Right ventricle myocardium superior (tissue), 1 donor: ENCODE measurements at regions not wholly inside any gene's neighbourhood (a gene's known extent, or its start where the extent isn't known, plus 50 kb on each side); places are given as distances from the start of the nearest gene placed in this dataset.

Experiments
- ATAC-seq: fragments of 200-7000 bp; cut with Tn5 transposase; one replicate; pipeline ENCODE4 v1.9.1; 2020; ENCODE audit warnings: mild to moderate bottlenecking; ENCODE audit not compliant: poor library complexity
- DNase-seq: peaks from one replicate; pipeline ENCODE4 v3.0.0-alpha.2; 2020
- intact Hi-C: fragments of 100-400 bp; cut with DNase I; formaldehyde crosslinking; loops from one replicate; pipeline ENCODE4 v1.11.2; 2022
- donor health status: DM: no; HTN: yes; CAD: no; lungs with severe emphysema.

DNA sequence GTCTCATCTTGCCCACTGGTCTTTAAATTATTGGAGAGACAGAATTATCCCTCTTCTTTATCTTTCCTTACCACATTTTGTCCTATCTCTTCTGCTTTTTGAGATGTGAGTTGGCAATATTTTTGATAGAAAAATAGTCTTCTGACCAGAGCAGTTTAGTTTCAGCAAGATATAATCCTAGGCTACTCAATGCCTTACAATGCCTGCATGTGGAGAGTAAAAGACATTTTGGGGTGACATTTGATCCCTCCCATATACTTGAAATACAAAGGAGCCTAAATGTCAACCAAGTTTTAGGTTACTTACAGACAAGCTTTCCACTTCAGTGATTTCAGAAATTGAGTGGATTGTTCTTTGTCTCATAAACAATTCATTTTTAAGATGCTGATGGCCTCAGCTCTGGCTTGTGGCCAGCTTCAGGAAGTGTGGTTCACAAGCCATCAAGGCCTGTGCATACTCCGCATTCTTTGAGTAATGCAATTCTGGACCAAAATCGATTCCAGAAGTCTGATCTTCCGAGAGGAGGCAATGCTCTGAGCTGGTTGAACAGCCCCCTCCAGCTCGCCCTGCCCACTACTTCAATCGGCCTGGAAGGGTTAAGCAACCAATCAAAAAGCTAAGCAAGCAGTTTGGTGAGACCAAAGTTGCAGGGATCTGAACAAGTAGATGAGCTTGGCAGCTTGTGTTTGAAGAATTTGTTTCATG lies 274.4 kb downstream of the BLID start:
- intact Hi-C loops = no loop called here
- DNase-seq = no peak
- no peak for ATAC-seq

- intact Hi-C loops = no loop called here
- DNase-seq = no peak
- no peak for ATAC-seq
Measured at GRCh38 chr11:121839781-121840180, 276.2 kb downstream of the BLID start.

GRCh38 chr11:121838571-121838970 lies 277.4 kb downstream of the BLID start:
- ATAC-seq (no peak), DNase-seq (no peak)
- intact Hi-C loops = no loop called here

GRCh38 chr11:121833970-121834369 lies 282.0 kb downstream of the BLID start:
- DNase-seq = no peak
- no peak for ATAC-seq
- intact Hi-C loops = no loop called here

GRCh38 chr11:121829159-121829643 lies 286.8 kb downstream of the BLID start:
- peak; percentile 85 for ATAC-seq
- intact Hi-C loops = no loop called here

GRCh38 chr11:121814962-121815361 lies 301.1 kb downstream of the BLID start:
- DNase-seq (no peak), ATAC-seq (no peak)
- intact Hi-C loops = no loop called here

More at GRCh38 chr11:121829159-121829643, 286.8 kb downstream of the BLID start:
- no peak for DNase-seq

- ATAC-seq (no peak), DNase-seq (no peak)
- intact Hi-C loops = no loop called here
Measured at GRCh38 chr11:121814296-121814695, 301.7 kb downstream of the BLID start.

DNA sequence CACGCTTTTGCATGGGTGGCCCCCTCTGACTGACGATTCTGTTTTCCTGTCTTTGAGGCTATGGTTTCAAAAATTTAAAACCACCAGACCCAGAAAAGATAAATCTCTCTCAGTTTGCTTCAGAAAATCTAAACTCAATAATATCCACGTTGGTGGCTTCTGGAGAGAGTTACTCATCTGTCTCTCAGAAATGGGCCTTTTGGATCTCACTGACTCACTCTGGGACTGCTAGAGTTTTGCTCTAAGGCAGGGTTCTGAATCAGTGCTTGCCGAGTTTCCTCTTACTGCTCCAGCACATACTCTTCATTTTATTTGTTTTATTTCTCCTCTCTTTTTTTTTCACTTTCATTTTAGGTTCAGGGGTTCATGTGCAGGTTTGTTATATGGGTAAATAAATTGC lies 305.7 kb downstream of the BLID start:
- DNase-seq (no peak), ATAC-seq (no peak)
- intact Hi-C loops = no loop called here

DNA sequence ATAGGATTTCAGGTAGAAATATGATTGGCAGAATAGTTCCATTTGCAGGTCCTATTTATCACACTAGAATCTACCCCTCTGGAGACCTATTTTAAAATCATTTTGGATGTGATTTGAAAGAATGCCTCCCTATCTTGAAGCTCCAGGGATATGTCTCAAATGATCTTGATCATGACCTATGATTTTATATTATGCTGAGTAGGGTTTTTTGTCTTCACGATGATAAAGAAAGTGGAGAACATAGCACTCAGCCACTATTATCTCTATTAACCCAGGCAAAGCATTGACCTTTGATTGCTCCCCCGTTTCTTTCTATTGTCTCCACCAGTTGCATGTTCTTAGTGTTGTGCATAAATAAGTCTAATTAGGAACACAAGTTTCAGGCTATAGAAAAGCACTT lies 307.9 kb downstream of the BLID start:
- no peak for DNase-seq
- no peak for ATAC-seq
- intact Hi-C loops = no loop called here

GRCh38 chr11:121807051-121807450 lies 309.0 kb downstream of the BLID start:
- no peak for ATAC-seq
- DNase-seq = no peak
- intact Hi-C loops = no loop called here

- intact Hi-C loops = no loop called here
- ATAC-seq (peak; percentile 79), DNase-seq (peak; percentile 68)
Measured at GRCh38 chr11:121802542-121802941, 313.5 kb downstream of the BLID start.

DNA sequence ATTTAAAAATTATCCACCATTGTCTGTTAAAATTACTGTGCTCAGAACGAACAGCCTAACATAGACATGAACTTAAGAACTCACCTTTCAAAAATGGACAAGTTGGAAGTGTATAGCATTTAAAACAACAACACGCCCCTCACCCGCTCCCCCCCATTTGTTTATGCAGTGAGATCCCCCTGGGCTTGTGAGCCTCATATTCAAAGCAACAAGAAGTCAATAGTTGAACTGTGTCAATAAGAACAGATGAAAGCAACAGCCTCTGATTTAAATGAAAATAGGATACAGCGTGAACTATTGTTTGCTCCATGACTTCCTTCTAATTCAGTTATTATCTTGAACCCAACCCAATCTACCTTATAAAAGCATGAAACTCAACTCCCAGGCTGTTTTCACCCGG lies 314.2 kb downstream of the BLID start:
- ATAC-seq (no peak), DNase-seq (no peak)
- intact Hi-C loops = no loop called here

DNA sequence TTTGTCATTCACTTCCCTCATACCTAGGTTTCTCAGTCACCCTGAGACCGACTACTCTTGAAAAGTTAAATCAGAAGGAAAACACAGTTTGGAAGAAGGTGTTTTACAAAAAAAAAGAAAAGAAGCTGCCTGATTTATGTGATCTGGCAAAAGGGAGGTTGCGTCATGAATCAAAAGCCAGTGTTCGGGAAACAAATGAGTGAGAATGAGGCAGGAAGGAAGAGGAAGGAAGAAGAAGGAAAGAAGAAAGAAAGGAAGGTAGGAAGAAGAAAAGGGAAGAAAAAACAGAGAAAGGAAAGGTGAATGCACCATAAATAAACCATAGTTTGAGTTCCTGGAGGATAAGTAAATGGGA lies 314.6 kb downstream of the BLID start:
- ATAC-seq = peak; percentile 22
- DNase-seq = no peak
- intact Hi-C loops = no loop called here

DNA sequence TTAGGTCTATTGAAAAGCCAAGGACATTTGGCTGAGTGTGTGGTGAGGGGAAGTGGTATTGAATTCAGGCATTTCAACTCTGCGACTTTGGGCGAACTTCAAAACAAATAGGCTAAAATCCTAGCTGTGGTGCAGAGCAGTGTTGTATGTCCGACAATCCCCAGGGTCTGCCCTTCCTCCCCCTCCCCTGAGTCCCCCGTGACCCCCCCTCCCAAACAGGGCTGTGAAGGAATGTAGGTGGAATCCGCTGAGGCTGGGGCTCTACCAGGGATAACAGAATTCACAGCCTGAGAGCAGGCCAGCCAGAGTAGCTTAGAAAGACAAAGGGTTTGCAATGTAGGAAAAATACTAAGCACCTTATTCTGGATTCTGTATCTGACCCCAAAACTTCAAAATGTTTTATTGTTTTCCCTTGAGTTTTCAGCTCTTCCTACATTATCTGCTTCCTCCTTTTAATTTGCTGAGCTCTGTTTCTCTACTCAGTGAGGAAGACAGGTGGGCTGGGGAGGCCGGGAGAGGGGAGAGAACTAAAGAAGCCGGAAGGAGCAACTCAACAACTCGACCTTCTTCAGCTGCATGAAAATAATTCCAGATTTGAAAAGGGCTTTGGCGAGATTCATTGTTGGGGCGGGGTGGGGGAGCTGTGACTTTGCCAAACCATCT lies 315.2 kb downstream of the BLID start:
- no peak for DNase-seq
- peak; percentile 49 for ATAC-seq
- intact Hi-C loops = no loop called here

DNA sequence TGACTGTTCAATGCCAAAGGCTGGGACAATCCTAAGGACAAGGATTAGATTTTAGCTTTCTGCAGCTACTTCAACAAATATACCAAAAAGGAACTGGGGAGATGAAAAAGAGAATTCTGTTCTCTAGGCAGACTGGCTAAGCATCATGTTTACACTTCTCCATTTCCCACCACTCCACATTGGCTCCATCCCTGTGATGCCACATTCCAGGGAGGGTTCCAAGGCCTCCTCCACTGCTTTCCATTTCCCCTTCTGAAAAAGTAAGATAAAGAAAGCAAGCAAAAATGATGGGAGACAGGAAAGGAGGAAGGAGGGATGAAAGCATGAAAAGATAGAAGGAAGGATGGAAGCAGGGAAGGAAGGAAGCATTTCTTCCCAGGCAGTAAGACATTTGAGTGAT lies 315.8 kb downstream of the BLID start:
- ATAC-seq (no peak), DNase-seq (no peak)

DNA sequence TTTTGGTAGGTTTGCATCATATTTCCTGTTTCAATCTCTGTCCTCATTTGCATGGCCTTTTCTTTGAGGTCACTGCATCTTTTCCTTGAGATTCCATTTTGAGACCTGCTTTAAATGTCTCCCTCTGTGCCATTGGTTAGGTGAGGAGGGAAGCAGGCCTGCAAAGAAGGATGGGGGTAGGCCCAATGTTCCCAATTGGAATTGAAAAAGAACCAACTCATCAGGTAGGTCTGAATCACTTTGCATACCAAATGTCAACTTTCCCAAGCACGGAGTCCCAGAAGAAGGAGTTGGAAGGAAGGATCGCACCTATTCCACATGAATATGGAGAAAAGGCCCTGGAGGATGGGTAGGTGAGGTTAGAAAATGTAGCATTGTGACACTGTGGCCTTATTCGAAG lies 318.5 kb downstream of the BLID start:
- ATAC-seq (no peak), DNase-seq (no peak)
- intact Hi-C loops = no loop called here

More for the DNA sequence above, 315.8 kb downstream of the BLID start:
- intact Hi-C loops = no loop called here

GRCh38 chr11:121795174-121795573 lies 320.8 kb downstream of the BLID start:
- intact Hi-C loops = no loop called here
- no peak for DNase-seq
- ATAC-seq = no peak

DNA sequence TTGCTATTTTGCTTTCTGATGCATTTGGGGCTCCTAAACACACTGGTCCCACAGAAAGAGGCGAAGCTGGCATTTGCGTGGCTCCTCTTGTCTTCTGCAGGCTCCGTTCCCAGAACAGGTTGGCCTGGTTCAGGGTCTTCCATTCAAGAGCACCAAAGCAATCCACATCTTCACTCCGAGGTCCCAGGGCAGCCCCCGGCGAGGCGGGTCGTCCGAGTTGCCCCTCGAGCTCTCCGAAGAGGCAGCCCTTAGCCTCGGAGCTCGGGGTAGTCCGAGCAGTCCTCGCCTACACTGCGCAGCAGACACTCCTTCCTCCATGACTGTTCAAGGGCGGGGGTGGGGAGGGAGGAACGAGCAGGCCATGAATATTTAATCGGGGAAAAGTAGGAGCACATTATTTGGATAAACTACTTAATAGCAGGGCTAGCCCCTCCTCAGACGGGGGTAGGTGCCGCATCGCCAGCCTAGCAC lies 321.3 kb downstream of the BLID start:
- intact Hi-C loops = no loop called here
- ATAC-seq (no peak), DNase-seq (no peak)

DNA sequence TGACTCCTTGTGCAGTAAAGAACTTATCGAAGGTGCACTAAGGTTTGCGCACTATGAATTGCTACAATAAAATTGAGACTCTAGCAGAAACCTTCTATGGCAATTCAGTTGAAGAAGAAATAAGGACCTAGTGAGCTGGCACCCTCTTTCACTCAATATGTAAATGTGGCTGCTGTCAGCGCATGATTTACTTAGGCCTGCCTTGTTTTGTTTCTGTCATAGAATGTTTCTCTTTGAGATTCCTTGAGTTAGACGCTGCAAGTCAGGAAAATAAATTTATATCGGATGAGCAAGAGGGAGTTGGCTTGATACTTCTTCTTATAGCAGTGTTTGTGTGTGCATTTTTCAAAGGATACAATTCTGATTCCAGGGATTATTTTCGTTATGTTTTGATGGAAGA lies 322.1 kb downstream of the BLID start:
- DNase-seq (no peak), ATAC-seq (no peak)
- intact Hi-C loops = no loop called here

GRCh38 chr11:121793291-121793690 lies 322.7 kb downstream of the BLID start:
- DNase-seq (no peak), ATAC-seq (no peak)
- intact Hi-C loops = no loop called here
